Skeletal muscle cell (primary cell): ENCODE measurements at regions not wholly inside any gene's neighbourhood (a gene's known extent, or its start where the extent isn't known, plus 50 kb on each side); places are given as distances from the start of the nearest gene placed in this dataset.

Source experiments
- DNase-seq: peaks from one replicate; pipeline ENCODE4 v3.0.0-alpha.2; 2010; ENCODE audit warnings: low read depth
- H3K4me3 ChIP-seq: 2 replicates; pipeline ENCODE4 v1.5.1; 2011; ENCODE audit warnings: low read depth, mild to moderate bottlenecking, control low read depth, low read length, moderate library complexity

- DNase-seq, result peak; percentile 45
- no peak overlapping the region for H3K4me3 ChIP-seq
Observed at GRCh38 chrX:39984191-39984956, 113.4 kb downstream of the BCOR start.

GRCh38 chrX:39985071-39985470, 112.7 kb downstream of the BCOR start:
- H3K4me3 ChIP-seq, result no peak overlapping the region
- no peak for DNase-seq

GRCh38 chrX:39985551-39985950, 112.2 kb downstream of the BCOR start:
- DNase-seq, result no peak
- no peak overlapping the region for H3K4me3 ChIP-seq

GRCh38 chrX:39988496-39988895, 109.3 kb downstream of the BCOR start:
- DNase-seq, result no peak
- no peak overlapping the region for H3K4me3 ChIP-seq

GRCh38 chrX:39990388-39990787, 107.4 kb downstream of the BCOR start:
- no peak for DNase-seq
- no peak overlapping the region for H3K4me3 ChIP-seq

GRCh38 chrX:39992300-39992699, 105.5 kb downstream of the BCOR start:
- H3K4me3 ChIP-seq, result no peak overlapping the region
- no peak for DNase-seq

GRCh38 chrX:39995457-39995856, 102.3 kb downstream of the BCOR start:
- no peak overlapping the region for H3K4me3 ChIP-seq
- DNase-seq, result no peak

GRCh38 chrX:39996536-39996935, 101.2 kb downstream of the BCOR start:
- no peak for DNase-seq
- H3K4me3 ChIP-seq, result no peak overlapping the region

- DNase-seq, result no peak
- no peak overlapping the region for H3K4me3 ChIP-seq
Observed at GRCh38 chrX:39998636-39999406, 98.9 kb downstream of the BCOR start.
